CMK (cell line): ENCODE measurements at regions not wholly inside any gene's neighbourhood (a gene's known extent, or its start where the extent isn't known, plus 50 kb on each side); places are given as distances from the start of the nearest gene placed in this dataset.

Experiments
- DNase-seq: peaks from one replicate; pipeline ENCODE4 v3.0.0-alpha.2; 2010; ENCODE audit warnings: low read depth

DNA sequence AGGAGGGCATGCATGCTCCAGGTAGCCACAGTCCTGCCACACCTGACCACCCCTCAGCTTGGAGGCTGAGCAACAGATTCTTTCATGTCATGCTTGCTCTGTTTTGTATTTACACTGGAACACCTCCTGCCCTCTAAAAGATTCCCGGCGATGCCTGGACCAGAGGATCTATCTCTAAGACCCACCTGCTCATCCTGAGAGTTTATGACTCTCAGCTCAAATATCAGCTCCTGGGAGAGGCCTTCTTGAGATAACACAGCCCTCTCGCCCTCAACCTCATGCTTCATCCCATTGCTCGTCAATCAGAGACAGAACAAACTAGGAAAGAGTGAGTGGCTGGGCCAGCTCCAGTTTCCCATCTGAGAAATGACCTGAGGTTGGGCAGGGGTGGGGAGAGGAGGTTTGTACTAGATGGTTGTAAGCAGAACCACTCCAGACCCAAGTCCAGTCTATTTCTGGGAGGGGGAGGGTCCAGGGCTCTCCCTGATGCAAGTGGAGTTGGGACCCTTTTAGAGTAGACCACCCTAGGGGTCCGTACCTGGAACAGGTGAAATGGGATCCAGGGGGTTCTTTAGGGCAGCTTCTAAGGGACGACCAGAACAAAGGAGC lies 524.5 kb downstream of the MATN1 start:
- no peak for DNase-seq

- DNase-seq = no peak
Measured at GRCh38 chr1:30198451-30198760, 525.0 kb downstream of the MATN1 start.

GRCh38 chr1:30197639-30198450 lies 525.5 kb downstream of the MATN1 start:
- no peak for DNase-seq

DNA sequence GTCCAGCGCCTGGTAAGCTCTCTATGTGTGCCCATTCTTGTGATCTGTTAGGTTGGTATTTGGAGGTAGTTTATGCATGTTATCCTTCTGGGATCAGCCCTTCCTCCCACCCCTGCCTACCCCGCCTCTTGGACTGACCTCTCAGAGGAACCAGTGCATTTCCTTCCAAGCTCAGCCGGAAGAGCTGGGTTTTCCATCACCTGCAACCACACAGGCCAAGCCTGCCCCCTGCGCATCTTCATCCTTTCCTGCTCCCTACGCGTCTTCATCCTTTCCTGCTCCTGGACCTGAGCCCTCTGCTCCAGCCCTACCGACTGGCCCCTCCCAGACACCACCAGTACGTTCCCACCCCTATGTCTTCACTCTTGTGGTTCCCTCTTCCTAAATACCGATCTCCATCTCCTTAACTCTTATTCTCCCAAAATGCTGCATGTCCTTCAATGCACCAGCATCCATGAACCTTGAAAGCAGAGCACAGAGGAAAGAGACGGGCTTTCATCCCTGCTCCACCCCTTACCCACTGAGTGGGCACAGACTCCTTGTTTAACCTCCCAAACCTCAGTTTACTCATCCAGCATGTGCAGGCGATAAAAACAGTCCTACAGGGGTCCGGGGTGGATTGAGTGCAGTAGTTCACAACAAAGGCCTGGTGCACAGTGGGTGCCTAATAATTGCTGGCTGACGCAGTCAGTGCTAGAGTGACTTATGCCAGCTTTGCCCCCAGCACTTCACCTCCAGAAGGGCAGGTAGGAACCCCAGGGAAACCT lies 526.3 kb downstream of the MATN1 start:
- no peak for DNase-seq

DNA sequence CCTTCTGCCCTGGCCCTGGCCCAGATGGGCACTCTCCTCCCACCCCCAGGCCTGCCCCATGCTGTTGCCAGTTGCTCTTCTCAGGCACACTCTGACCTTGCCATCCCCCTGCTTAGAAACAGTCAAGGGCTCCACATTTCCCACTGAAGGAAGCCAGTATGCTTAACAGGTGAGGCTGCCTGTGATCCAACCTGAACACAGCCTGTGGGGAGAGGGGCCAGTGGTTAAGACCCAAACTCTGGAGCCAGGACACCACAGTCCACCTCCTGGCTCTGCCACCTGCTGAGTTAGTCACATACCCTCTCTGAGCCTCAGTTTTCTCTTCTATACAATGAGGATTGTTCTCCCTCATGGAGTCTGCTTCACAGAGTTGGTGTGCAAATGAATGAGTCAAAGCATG lies 526.9 kb downstream of the MATN1 start:
- no peak for DNase-seq

DNA sequence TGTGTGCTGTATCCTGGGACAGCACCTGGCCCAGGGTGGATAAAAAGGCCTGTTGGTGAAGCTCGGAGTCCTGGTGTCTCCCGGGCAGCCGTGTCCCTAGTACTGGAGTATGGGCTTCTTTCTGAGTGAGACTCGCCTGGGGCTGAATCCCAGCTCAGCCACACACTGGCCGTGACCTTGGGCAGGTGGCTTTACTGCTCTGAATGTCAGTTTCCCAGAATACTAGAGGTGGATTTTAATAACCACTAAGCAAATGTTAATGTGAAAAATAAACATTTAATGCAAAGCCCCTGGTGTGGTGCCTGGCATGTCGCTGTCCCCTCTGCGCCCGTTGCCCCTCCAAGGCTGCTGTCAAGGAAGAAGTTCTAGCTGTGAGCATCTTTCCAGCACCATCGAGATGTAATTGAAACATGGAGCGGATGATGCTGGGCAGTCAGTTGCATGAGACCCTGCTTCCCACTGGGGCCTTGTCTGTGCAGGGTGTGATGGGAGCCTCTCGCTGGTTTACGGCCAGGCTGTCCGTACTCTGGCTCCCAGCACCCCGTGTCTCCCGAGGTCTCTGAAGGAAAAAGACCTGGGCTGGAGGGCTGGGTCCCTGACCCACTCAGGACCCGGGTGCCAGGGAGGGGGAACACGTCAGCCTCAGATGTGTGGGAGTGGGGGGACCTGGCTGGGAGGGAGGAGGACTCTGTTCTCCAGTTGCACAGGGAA lies 527.8 kb downstream of the MATN1 start:
- no peak for DNase-seq

- no peak for DNase-seq
Measured at GRCh38 chr1:30194741-30195423, 528.5 kb downstream of the MATN1 start.

DNA sequence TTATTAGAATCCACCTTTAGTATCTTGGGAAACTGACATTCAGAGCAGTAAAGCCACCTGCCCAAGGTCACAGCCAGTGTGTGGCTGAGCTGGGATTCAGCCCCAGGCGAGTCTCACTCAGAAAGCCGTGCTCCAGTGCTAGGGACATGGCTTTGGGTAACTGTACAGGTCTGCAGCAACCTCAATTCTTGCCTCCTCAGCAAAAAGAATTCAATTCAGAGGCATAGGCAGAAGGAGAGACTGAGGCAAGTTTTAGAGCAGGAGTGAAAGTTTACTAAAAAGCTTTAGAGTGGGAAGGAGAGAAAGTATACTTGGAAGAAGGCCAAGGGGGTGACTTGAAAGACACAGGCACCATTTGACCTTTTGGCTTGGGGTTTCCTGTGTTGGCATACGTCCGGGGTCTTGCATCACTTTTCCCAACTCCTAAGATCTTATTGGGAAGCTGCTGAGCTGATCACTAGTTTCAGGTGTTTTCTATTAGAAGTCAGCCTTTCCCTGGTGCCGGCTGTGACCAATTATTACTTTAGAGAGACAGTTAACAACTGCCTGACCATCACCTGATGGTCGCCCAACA lies 529.3 kb downstream of the MATN1 start:
- DNase-seq = no peak

DNA sequence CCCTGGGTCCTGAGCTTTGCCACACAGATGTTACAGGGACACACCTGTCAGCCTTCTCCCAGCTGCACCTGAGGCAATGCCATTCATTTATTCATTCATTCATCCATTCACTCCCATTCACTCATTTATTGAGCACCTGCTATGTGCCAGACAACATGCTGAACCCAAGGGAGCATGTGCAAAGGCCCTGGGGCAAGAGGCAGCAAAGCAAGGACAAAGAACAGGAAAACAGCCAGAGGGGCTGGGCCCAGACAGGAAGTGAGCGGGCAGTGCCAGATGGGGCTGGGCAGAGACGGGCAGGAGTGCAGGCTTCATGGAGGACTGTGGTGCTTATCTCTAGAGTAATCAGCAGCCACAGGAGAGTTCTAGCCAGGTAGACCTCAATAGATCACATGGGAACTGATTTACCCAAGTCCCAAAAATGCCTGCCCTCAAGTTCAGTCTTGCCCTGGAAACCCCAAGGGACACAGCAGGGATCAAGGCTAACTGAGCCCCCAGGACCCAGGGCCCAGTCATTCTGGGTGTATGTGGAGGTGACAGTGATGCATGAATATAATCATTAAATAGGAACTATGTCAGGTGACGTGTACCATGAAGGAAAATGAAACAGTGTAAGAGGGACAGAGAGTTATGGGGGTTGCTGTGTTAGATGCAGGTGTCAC lies 530.3 kb downstream of the MATN1 start:
- DNase-seq = no peak

GRCh38 chr1:30191154-30191702 lies 532.2 kb downstream of the MATN1 start:
- DNase-seq = no peak

GRCh38 chr1:30190511-30191153 lies 532.8 kb downstream of the MATN1 start:
- DNase-seq = no peak

- no peak for DNase-seq
Measured at GRCh38 chr1:30189818-30190500, 533.4 kb downstream of the MATN1 start.

DNA sequence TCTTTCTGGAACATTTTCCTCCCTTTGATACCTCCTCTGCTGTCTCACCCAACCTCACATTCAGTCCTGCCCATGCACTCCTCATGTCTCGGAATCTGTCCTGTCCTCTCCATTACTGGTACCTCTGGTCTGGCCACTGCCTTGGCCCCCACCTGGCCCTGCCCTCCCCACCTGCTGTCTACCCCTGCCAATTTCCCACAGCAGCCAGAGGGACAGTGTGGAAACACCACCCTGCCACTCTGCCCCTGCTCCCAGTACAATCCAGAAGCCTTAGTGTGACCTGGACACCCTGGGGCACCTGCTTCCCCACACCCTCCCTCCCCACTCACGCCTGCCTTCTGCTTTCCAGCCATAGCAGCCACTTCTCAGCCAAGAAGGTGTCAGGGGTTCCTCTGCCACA lies 534.4 kb downstream of the MATN1 start:
- DNase-seq = no peak

DNA sequence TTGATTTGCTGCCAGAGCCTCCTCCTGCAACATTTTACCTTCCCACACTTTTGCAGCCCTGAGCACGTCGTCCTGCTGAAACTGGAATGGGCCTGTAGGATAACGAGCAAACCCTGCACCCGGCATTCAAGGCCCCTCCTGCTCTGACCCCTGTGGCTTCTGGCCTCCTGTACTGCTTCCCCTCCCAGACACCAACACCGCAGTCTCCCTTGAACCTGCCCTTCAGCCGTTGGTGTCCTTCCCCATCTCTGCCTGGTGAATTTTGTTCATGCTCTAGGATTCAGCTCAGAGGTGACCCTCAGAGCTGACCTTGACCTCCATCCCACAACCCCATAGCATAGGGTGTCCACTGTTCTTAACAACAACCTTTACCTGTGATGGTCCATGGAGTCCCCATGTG lies 535.1 kb downstream of the MATN1 start:
- no peak for DNase-seq

GRCh38 chr1:30187413-30188023 lies 535.9 kb downstream of the MATN1 start:
- no peak for DNase-seq

DNA sequence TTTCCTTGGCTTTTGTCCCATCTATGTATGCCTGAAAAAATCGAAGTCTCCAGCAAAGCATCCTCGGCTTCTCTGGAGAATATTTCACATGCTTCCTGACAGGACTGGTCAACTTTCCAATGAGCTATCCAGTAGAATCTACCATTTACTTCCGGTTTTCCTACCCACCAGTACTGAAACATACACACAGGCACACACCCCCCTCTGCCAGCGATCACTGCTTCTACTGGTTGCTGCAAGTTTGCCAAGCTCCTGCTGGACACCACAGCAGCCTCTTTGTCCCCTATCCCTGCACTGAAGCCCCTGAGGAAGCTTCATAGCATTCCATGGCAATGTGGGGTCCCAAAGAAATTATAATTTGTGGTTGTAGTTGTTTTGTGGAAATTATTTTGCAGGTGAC lies 536.8 kb downstream of the MATN1 start:
- DNase-seq = no peak

DNA sequence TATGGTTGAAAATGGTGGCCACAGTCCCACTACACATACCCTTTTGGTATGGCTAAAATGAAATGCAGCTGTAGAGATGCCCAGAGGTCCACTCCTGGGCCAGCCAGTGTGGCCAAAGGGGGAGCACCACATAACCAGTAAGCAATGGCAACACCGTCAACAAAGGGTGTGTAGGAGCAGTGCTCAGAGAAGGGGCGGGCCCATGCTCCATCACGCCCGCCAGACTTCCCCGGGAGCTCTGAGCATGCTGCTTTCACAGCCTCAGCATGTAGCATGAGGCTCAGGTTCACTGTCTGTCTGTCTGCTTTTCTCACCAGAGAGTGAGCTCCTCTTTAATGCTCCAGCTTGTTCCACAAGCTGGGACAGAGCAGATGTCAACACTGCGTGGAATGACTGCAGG lies 537.6 kb downstream of the MATN1 start:
- no peak for DNase-seq

DNA sequence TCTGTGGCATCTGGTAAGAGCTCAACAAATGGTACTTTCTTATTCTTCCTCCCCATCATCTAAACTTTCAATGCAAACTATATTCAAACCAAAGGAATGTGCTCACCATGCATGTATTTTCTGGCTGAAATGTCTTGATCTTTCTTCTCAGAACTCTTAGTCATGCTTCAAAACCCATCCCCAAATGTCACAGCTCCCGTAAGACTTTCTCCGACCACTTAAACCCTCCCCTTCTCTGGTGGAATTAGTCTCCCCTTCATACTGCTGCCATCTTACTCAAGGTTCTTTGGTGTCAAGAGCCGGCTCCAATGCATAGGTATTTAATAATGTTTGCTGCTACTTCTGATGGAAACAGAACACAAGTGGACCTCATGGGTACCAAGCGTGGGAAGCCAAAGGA lies 538.1 kb downstream of the MATN1 start:
- DNase-seq = no peak

GRCh38 chr1:30184393-30185141 lies 538.8 kb downstream of the MATN1 start:
- no peak for DNase-seq
